Hematopoietic multipotent progenitor cell treated with erythropoietin and hydrocortisone succinate and interleukin-3 and kit ligand, for 4 days (in vitro differentiated cells): ENCODE measurements at regions not wholly inside any gene's neighbourhood (a gene's known extent, or its start where the extent isn't known, plus 50 kb on each side); places are given as distances from the start of the nearest gene placed in this dataset.

Source experiments
- DNase-seq: peaks from one replicate; pipeline ENCODE4 v3.0.0-alpha.2; 2015

- DNase-seq = no peak
Measured at GRCh38 chr4:46594661-46595060, 204.7 kb upstream of the GABRA2 start.

- no peak for DNase-seq
Measured at GRCh38 chr4:46586566-46586965, 196.6 kb upstream of the GABRA2 start.

GRCh38 chr4:46581677-46582076 lies 191.7 kb upstream of the GABRA2 start:
- no peak for DNase-seq

GRCh38 chr4:46554760-46555465 lies 165.0 kb upstream of the GABRA2 start:
- DNase-seq = no peak

- no peak for DNase-seq
Measured at GRCh38 chr4:46550471-46550870, 160.5 kb upstream of the GABRA2 start.

- no peak for DNase-seq
Measured at GRCh38 chr4:46549125-46549524, 159.2 kb upstream of the GABRA2 start.

GRCh38 chr4:46524751-46525150 lies 134.8 kb upstream of the GABRA2 start:
- no peak for DNase-seq

GRCh38 chr4:46520361-46520760 lies 130.4 kb upstream of the GABRA2 start:
- no peak for DNase-seq

- no peak for DNase-seq
Measured at GRCh38 chr4:46515940-46516339, 126.0 kb upstream of the GABRA2 start.

- no peak for DNase-seq
Measured at GRCh38 chr4:46508216-46508615, 118.3 kb upstream of the GABRA2 start.

- no peak for DNase-seq
Measured at GRCh38 chr4:46506876-46507275, 116.9 kb upstream of the GABRA2 start.

GRCh38 chr4:46505131-46505530 lies 115.2 kb upstream of the GABRA2 start:
- no peak for DNase-seq

- peak; percentile 0 for DNase-seq
Measured at GRCh38 chr4:46503739-46504138, 113.8 kb upstream of the GABRA2 start.

- no peak for DNase-seq
Measured at GRCh38 chr4:46492394-46492793, 102.5 kb upstream of the GABRA2 start.

- no peak for DNase-seq
Measured at GRCh38 chr4:46491455-46491854, 101.5 kb upstream of the GABRA2 start.

GRCh38 chr4:46484881-46485280 lies 95.0 kb upstream of the GABRA2 start:
- no peak for DNase-seq

- DNase-seq = no peak
Measured at GRCh38 chr4:46462733-46463132, 72.8 kb upstream of the GABRA2 start.

- DNase-seq = no peak
Measured at GRCh38 chr4:46459308-46459707, 69.4 kb upstream of the GABRA2 start.

GRCh38 chr4:46450556-46450955 lies 60.6 kb upstream of the GABRA2 start:
- DNase-seq = no peak

- no peak for DNase-seq
Measured at GRCh38 chr4:46445710-46446314, 55.9 kb upstream of the GABRA2 start.

GRCh38 chr4:46444318-46445000 lies 54.5 kb upstream of the GABRA2 start:
- DNase-seq = no peak

GRCh38 chr4:46442963-46443362 lies 53.0 kb upstream of the GABRA2 start:
- no peak for DNase-seq

GRCh38 chr4:46441136-46441859 lies 51.4 kb upstream of the GABRA2 start:
- no peak for DNase-seq
